GM19240 (cell line): ENCODE measurements at regions not wholly inside any gene's neighbourhood (a gene's known extent, or its start where the extent isn't known, plus 50 kb on each side); places are given as distances from the start of the nearest gene placed in this dataset.

Source experiments
- DNase-seq: peaks from one replicate; pipeline ENCODE4 v3.0.0; 2011; ENCODE audit warnings: low spot score; ENCODE audit not compliant: insufficient read length

DNA sequence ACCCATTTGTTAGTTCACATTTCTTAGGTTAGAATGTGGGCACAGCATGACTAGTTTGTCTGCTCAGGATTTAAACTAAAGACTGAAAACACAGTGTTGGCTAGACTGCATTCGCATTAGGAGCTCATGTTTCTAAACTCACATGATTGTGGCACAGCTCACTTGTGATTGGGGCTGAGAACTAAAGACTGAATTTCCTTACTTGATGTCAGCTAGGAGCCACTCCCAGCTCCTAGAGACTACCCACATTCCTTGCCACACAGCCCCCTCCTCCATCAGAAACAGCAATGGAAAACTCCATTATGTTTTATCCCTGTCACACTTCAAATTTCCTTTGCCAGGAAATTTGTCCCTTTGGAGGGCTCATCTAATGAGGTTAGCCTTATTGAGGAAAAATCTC is 170.2 kb upstream of the NUDT6 start:
- no peak for DNase-seq

DNA sequence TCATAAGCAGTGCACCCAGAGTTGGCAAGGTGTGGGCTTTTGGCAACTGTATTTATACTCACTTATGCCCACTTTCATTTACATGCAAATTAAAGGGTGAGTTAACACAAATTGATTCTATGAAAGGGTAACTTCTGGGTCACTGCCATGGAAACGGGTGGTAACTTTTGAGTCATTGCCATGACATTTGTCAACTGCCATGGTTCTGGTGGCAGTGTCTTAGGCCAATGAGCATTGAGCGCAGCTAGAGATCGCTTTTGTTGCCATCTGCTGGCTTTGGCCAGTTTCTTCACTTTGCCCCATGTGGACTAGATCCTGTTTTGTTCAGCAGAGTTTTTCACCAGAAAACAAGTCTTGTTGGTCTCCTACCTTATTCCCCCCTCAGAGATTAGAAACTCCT is 170.8 kb upstream of the NUDT6 start:
- DNase-seq: no peak

DNA sequence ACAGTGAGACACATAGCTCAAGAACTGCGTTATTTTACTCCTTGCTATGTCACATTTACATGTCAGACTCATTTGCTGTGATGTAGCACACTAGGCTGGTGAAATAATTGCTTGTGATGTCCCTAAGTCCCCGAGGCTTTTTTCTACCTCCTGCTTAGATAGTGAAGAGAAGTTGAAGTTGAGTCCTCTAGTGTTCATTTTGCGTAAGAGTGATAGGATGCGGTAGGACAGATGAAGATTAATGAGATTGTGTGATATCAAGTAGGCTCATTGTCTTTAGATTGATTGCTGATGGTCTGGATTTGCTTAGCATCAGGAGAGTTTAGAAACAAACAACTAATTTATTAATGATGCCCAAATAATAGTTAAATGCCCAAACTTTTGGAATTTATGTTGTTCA is 173.6 kb upstream of the NUDT6 start:
- no peak for DNase-seq

DNA sequence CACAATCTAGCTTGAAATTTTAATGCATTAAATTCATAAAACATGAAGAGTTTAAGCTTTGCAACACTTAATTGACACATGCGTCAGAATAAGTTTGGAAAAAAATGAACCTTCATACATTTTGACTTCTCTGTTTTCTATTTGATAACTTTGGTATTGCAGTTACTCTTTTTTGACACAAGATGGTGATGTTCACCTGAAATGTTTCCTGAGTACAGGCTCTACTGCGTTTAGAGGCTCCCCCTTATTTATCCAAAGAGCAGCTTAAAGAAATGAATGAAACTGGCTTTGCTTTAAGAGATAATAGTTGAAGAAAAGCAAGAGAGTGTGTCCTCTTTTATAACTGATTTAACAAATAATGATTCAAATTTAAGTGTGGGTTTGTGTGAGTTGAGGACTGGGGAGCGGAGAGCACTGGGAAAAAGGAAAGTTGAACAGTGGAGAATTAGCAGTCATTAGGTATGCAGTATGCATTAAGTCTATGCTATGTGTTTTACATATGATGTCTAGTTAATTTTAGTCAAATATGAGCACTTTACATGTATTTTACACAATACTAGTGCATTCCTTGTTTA is 180.6 kb upstream of the NUDT6 start:
- DNase-seq: peak; percentile 42

DNA sequence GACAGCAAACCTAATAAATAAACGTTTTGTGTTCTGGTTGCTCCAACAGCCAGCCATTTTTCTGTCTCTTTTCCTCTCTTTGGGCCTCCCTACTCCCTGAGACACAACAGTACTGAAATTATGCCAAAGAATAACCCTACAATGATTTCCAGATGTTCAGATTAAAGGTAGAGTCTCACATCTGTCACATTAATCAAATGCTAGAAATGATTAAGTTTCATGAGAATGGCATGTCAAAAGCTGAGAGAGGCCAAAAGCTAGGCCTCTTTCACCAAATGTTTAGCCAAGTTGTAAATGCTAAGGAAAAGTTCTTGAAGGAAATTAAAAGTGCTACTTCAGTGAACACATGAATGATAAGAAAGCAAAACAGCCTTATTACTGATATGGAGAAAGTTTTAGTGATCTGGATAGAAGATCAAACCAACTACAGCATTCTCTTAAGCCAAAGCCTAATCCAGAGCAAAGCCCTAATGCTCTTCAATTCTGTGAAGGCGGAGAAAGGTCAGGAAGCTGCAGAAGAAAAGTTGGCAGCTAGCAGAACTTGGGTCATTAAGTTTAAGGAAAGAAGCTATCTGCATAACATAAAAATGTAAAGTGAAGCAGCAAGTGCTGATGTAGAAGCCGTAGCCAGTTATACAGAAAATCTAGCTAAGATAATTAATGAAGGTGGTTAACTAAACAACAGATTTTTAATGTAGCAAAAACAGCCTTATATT is 182.1 kb upstream of the NUDT6 start:
- no peak for DNase-seq

DNA sequence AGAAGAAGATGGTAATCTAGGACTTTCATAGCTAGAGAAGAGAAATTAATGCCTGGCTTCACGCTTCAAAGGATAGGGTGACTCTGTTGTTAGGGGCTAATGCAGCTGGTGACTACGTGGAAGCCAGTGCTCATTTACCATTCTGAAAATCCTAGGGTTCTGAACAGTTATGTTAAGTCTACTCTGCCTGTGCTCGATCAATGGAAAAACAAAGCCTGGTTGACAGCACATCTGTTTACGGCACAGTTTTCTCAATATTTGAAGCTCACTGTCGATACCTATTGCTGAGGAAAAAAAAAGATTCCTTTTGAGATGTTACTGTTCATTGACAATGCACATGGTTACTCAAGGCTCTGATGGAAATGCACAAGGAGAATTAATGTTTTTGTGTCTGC is 182.6 kb upstream of the NUDT6 start:
- no peak for DNase-seq

DNA sequence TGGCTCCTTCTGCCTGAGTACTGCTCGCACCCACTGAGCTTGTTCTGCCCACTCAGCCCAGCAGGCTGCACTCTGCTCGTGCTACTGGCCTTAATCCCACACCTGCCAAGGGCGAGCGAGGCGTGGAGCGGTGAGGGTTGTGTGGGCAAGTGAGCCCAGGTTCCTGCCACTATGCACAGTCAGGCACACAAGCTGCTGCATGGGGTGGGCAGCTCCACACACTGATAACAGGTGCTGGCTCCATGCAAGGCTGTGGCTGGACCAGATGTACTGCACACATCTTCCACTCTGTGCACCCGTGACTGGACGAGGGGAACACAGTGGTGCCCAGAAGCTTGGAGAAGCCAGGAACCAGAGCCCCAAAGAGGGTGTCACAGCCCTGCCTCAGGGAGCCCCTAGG is 184.3 kb upstream of the NUDT6 start:
- no peak for DNase-seq

DNA sequence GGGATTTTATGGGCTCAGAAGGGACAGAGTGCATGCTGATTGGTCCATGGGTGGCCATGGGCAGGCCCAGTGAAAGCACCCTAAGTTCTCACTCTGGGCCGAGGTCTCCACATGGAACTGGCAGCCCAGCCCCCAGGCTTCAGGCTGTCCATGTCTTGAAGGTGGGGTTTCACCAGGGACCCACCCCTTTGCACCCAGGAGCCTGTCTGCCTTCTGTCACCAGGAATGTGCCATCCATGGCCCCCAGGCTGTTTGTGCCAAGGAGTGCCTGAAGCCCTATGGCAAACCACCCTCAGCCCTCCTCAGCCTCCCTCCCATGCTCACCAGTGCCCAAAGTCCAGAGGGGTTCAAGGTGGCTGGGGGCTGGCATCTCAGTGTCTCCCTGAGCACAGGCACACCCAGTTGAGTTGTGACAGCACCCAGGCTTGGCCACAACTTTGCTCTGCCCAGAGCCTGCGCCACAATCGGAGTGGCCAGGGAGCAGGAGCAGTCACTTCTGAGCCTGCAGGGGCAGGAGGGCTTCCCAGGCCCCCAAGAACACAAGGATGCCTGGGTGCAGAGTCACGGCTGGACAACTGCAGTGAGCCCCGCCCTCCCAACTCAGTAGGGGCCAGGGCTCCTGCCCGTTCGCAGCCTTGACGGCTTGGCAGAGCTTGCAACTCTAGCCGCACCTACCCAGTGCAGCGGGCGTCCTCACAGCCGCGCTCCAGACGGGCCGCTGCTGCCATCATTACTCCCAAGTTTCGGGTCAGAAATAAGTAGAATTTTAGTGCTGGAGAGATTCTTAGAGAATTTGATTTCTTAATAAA is 185.3 kb upstream of the NUDT6 start:
- no peak for DNase-seq

DNA sequence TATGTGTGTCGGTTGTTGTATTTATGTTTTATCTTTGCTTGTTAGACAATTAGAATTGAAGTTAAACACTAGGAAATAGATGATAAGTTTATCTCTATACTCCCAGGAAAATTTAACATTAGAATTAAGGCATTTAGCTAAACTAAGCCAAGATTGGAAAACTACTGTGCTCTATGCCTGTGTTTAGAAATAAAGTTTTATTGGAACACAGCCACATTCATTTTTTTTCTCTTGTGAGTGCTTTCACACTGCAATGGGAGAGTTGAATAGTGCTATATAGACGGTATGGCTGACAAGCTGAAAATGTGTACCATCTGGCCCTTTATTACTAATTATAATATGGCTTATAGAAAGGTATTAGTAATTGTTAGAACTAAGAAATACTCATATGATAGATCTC is 186.7 kb upstream of the NUDT6 start:
- DNase-seq: no peak

DNA sequence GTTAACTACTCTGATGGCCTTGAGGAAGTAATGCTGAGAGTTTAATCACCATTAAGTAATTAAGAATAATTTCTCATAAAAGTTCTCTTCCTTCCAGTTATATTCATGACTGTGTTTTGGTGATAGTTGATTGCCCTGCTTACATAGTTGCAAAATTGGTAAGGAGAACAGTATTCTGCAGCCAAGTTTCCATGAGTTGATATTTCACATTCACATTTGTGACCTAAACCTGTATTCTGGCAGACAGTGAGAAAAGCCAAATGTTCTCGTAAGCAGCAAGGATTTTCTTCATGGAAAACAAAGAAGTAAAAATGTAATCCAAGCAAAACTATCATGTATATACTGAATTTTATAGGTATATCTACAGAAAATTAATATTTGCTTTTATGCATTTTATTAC is 187.8 kb upstream of the NUDT6 start:
- no peak for DNase-seq

DNA sequence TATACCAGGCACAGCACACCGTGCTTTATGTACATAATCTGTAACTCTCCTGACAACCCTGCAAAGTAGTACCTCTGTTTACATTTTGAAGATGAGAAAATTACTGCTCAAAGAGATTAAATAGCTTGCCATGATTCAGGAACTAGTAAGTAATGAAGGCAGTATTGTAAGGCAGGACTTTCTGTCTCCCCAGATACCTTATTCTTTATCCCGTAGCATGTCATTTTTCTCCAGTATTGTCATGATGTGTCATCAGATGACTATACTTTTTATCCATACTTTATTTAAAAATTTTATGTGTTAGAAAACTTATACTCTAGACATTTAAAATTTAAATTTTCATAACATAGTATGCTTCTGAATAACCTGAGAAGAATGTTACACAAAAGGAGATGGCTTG is 188.3 kb upstream of the NUDT6 start:
- DNase-seq: no peak

DNA sequence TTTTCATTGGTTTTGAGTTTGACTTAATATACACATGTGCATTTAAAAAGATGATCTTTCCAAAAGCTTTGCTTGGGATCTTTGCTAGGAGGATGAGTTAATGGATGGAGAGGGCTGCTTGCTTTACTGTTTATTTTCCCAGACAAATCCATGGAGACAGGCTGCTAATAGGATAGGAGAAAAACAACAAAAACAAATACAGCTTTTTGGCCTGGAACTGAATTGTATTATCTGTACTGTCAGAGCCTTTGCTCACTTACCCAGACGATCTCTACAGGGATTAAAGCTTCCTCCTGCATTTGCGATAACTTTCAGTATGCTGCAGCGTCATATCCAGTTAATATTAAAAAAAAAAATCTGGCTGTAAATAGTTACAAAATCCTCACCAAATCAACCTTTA is 190.8 kb upstream of the NUDT6 start:
- no peak for DNase-seq

DNA sequence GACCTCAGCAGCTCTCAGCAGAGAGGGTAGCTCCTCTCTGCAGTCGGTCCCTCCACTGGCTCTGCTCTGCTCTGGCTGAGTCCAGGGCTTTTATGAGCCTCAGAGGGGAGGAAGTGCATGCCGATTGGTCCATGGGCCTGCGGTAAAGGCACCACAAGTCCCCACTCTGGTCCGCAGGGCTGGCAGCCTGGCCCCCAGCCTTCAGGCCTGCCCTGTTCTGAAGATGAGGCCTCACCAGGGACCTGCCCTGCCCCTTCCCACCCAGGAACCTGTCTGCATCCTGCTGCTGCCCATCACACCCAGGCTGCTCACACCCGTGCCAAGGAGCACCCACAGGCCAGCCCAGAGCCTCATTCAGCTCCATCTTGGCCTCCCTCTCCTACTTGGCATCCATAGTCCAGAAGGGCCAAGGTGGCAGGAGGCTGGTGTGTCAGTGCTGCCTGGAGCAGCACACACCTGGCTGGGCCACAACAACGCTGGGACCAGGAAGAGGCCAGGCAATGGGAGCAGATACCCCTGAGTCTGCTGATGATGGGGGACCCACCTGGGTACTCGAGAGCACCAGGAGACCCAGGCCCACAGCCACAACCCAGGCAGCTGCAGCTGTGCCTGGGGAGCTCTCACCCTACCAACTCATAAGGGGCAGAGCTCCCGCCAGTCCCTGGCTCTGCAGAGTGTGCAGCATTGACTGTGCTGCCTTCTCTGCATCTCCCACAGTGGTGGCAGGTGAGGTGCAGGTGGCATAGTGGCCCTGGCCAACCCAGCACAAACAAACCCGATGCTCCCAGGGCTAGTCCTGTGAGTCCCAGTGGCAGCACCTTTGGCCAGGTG is 191.9 kb upstream of the NUDT6 start:
- DNase-seq: no peak

DNA sequence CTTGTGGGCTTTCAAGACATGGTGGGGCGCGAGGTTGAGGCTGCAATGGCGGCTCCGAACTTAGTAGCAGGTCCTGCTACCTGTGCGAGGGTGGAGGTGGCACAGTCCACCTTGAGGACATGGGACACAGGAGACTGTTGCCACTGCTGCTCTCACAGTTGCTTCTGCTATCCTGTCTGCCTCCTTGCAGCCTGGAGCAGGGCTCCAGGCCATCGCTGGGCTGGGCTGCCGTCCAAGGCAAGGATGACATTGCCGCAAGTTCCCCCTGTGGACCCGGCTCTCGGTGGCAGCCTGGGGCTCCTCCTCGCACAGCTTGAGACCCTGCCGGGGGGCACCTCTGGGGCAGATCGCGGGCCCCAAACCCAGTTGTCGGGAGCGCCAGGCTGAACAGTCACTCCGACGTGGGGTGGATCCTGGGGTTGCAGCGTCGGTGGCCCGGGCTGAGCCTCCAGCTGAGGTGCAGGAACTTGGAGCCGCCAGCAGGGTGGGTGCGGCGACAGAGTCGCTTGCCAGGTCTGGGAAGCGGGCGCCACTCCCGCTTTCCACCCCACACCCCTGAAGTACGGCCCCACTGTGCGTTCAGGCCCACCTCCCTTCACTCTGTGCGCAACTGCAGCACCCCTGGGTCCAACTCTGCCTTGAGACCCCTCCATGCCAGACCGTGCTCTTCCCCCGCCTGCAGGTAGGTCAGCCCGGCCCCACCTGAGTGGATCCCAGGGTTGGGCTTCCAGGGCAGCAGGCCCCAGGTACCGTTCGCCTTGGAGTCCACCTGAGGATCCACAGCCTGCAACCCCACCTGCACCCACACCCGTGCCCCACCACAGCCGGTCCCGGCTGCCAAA is 192.7 kb upstream of the NUDT6 start:
- no peak for DNase-seq

DNA sequence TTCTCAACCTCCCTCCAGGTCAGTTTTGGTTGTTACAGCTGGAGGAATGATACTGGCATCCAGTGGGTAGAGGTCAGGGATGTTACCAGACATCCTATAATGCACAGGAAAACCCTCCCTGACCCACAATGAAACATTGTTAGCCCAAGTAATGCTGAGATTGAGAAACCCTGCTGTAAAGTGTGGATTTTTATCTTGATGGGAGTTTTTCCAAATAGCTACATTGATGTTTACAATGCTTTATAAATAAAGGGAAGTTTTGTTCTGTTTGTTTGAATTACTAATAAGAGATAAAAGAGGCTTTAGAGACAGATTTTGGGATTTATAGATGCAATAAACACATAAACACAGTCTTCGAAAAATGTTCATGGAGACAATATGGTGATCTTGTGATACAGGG is 194.0 kb upstream of the NUDT6 start:
- no peak for DNase-seq

DNA sequence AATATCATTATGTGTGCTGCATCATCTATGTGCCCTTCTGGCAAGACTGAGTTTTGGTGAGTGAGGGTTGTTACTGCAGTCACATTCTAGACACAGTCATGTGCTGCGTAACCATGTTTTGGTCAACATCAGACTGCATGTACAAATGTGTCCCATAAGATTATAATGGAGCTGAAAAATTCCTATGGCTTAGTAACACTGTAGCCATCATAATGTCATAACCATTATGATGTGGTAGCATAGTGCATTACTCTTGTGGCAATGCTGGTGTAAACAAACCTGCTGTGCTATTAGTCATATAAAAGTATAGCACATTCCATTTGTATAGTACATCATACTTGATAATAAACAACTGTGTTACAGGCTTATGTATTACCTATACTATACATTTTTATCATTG is 198.1 kb upstream of the NUDT6 start:
- DNase-seq: no peak

DNA sequence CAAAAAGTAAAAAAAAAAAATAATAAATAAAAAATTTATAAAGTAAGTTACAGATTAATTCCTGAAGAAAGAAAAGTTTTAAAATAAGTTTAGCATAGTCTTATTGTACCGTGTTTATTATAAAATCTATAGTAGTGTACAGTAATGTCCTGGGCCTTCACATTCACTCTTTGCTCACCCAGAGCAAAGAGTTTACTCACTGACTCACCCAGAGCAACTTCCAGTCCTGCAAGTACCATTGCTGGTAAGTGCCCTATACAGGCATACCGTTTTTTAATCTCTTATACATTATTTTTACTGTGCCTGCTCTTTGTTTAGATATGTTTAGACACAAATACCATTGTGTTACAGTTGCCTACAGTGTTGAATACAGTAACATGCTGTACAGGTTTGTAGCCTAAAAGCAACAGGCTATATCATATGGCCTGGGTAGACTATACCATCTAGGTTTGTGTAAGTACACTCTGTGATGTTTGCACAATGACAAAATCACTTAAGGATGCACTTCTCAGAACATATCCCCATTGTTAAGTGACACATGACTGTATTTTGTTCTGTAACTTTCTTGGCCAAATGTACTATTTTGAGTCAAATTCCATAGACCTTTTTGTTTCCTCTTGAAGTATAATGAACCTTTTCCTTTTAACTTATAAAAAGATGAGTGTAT is 199.0 kb upstream of the NUDT6 start:
- DNase-seq: no peak

DNA sequence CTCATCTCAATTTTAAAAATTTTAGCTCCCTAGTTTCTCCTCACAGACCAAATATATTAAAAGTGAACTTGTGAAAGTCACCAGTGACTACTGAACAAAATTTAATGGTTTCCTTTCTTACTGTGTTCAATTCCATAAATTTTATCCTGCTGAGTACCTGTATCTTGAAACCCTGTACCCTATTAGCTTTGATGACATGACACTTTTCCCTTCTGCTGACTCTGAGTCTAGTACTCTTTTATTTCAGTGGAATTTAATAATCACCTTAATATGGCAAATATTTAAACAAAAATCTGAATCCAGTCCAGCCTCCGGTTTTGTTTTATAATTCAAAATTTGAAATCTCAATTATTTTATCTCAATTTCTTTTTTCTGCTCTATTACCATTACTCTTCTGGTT is 203.1 kb upstream of the NUDT6 start:
- DNase-seq: no peak

DNA sequence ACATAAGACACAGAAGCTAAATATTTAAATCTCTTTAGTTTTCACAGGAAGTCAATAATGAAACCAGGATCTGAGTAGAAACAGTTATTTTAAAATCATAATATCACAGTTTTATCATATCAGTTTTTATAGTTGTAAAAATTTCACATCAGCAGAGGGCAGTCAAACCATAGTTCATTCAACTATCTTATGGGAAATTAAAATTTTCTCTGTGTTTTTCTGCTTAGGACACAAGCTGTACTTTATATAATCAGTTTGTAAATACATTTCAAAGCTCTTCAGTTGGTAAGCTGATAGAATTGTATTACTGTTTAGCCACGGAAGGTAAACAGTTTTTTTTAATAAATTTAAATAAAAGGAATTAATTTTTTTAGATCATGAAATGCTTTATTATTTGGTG is 204.8 kb upstream of the NUDT6 start:
- no peak for DNase-seq

DNA sequence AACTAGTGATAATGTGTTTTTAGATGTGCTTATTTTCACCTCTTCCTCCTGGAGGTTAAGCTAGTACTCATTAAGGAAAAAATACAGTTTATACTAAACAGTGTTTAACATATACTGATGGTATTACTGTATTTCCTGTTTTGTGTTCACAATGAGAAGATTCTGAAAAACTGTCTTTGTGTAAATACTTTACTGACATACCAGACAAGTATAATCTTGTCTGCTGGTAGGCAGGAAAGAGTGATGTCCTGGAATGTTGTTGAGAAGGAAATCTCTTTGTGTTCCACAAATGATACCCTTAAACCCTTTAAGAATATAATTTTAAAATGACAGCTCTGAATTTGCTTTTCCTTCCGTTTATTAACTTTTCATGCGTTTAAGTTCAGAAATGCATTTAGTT is 205.5 kb upstream of the NUDT6 start:
- no peak for DNase-seq
